Panc1 (cell line): ENCODE measurements at regions not wholly inside any gene's neighbourhood (a gene's known extent, or its start where the extent isn't known, plus 50 kb on each side); places are given as distances from the start of the nearest gene placed in this dataset.

Experiments
- POLR2AphosphoS5 ChIP-seq: IDR thresholded peaks from 2 replicates; pipeline ENCODE4 v1.6.1; 2012; ENCODE audit warnings: mild to moderate bottlenecking, low read depth, low read length, moderate library complexity
- SIN3A ChIP-seq: IDR thresholded peaks from 2 replicates; pipeline ENCODE4 v1.6.1; 2012; ENCODE audit warnings: low read depth, mild to moderate bottlenecking, low read length, moderate library complexity, borderline replicate concordance; ENCODE audit not compliant: insufficient read depth
- TCF7L2 ChIP-seq: IDR thresholded peaks from 2 replicates; pipeline ENCODE4 v1.6.1; 2011; ENCODE audit warnings: mild to moderate bottlenecking, low read depth, low read length, inconsistent platforms
- TF ChIP-seq, protein P1 (sequence below): fragments of 450-650 bp; IDR thresholded peaks from 2 replicates; pipeline ENCODE4 v1.5.1; 2017; ENCODE audit warnings: mild to moderate bottlenecking
- TF ChIP-seq, protein P2 (sequence below), 2 experiments: IDR thresholded peaks; 2 replicates each; pipeline ENCODE4 v1.6.1; 2011 to 2012; ENCODE audit warnings: low read depth in 2 of 2, control low read depth in 1 of 2, low read length in 1 of 2, mild to moderate bottlenecking in 1 of 2, moderate library complexity in 1 of 2; ENCODE audit not compliant: insufficient read depth in 1 of 2

DNA sequence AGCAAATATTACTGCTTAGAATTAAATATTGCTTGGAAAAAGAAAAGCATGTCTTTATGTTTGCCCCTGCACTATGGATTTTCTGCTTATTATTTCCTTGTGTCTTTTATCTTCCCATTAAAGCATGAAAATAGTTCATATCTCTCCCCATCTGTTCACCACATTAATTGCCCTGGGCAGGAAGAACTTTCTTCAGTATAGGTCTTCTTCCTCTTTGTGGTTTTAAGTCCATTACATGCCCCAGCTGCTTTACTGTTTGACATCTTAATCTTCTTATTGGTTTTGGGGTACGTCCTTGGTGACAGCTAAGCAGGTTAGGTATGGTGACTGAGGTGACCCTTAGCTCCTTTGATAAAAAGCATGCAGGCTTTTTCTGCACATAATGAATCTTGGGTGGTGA lies 157.3 kb downstream of the AASDH start:
- TF ChIP-seq, protein P1, sequence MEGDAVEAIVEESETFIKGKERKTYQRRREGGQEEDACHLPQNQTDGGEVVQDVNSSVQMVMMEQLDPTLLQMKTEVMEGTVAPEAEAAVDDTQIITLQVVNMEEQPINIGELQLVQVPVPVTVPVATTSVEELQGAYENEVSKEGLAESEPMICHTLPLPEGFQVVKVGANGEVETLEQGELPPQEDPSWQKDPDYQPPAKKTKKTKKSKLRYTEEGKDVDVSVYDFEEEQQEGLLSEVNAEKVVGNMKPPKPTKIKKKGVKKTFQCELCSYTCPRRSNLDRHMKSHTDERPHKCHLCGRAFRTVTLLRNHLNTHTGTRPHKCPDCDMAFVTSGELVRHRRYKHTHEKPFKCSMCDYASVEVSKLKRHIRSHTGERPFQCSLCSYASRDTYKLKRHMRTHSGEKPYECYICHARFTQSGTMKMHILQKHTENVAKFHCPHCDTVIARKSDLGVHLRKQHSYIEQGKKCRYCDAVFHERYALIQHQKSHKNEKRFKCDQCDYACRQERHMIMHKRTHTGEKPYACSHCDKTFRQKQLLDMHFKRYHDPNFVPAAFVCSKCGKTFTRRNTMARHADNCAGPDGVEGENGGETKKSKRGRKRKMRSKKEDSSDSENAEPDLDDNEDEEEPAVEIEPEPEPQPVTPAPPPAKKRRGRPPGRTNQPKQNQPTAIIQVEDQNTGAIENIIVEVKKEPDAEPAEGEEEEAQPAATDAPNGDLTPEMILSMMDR, result no peak
- TF ChIP-seq POLR2AphosphoS5, result no peak
- no peak for TF ChIP-seq TCF7L2
- no peak for TF ChIP-seq SIN3A
- TF ChIP-seq, protein P2, sequence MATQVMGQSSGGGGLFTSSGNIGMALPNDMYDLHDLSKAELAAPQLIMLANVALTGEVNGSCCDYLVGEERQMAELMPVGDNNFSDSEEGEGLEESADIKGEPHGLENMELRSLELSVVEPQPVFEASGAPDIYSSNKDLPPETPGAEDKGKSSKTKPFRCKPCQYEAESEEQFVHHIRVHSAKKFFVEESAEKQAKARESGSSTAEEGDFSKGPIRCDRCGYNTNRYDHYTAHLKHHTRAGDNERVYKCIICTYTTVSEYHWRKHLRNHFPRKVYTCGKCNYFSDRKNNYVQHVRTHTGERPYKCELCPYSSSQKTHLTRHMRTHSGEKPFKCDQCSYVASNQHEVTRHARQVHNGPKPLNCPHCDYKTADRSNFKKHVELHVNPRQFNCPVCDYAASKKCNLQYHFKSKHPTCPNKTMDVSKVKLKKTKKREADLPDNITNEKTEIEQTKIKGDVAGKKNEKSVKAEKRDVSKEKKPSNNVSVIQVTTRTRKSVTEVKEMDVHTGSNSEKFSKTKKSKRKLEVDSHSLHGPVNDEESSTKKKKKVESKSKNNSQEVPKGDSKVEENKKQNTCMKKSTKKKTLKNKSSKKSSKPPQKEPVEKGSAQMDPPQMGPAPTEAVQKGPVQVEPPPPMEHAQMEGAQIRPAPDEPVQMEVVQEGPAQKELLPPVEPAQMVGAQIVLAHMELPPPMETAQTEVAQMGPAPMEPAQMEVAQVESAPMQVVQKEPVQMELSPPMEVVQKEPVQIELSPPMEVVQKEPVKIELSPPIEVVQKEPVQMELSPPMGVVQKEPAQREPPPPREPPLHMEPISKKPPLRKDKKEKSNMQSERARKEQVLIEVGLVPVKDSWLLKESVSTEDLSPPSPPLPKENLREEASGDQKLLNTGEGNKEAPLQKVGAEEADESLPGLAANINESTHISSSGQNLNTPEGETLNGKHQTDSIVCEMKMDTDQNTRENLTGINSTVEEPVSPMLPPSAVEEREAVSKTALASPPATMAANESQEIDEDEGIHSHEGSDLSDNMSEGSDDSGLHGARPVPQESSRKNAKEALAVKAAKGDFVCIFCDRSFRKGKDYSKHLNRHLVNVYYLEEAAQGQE (IDR thresholded peaks at IDR 0.05; ENCODE audit: insufficient read depth in 1 of 2, low read depth in 2 of 2, low read length in 1 of 2), result no peak
